ENCODE measurements at regions not wholly inside any gene's neighbourhood (a gene's known extent, or its start where the extent isn't known, plus 50 kb on each side); places are given as distances from the start of the nearest gene placed in this dataset.
A peak's percentile ranks its signal among the peaks of the same experiment; 100 is the strongest.

GRCh38 chr2:35410431-35411061 lies 945.0 kb upstream of the CRIM1 start:
- Histone ChIP-seq H3K27ac (ENCODE audit: low read depth in 1 of 2, low read length in 2 of 2) (no peak overlapping the region), H3K36me3 (ENCODE audit: insufficient read depth, low read length) (no peaks in the 10 kb centered on the region), H3K27me3 (ENCODE audit: control insufficient read depth in 1 of 2, insufficient read depth in 2 of 2, low read length in 2 of 2) (no peaks in the 10 kb centered on the region), H3K4me3 (ENCODE audit: low read length) (no peak overlapping the region), H3K4me1 (ENCODE audit: insufficient read depth, low read length) (no peaks in the 10 kb centered on the region), H3K9me3 (ENCODE audit: control insufficient read depth in 1 of 2, insufficient read depth in 1 of 2, low read length in 2 of 2) (no peaks in the 10 kb centered on the region)
- TF ChIP-seq, protein P1, sequence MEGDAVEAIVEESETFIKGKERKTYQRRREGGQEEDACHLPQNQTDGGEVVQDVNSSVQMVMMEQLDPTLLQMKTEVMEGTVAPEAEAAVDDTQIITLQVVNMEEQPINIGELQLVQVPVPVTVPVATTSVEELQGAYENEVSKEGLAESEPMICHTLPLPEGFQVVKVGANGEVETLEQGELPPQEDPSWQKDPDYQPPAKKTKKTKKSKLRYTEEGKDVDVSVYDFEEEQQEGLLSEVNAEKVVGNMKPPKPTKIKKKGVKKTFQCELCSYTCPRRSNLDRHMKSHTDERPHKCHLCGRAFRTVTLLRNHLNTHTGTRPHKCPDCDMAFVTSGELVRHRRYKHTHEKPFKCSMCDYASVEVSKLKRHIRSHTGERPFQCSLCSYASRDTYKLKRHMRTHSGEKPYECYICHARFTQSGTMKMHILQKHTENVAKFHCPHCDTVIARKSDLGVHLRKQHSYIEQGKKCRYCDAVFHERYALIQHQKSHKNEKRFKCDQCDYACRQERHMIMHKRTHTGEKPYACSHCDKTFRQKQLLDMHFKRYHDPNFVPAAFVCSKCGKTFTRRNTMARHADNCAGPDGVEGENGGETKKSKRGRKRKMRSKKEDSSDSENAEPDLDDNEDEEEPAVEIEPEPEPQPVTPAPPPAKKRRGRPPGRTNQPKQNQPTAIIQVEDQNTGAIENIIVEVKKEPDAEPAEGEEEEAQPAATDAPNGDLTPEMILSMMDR (IDR thresholded peaks at IDR 0.05), result peak; percentile 68
- Mint-ChIP-seq H3K36me3 (ENCODE audit: low read depth) (no peaks in the 10 kb centered on the region), H3K9me3 (no peaks in the 10 kb centered on the region), H3K4me3 (no peak overlapping the region), H3K27ac (no peak overlapping the region), H3K27me3 (no peaks in the 10 kb centered on the region), H3K4me1 (ENCODE audit: low read depth) (no peaks in the 10 kb centered on the region)
- CTCF ChIA-PET, result no interaction called here
- intact Hi-C loops (cut with DNase I, micrococcal nuclease), result loop anchor here in 1 of 2 experiments (5.0 kb wide), 1 partner anchor 1313 kb away; no protein-coding TSS in a partner anchor
- no peak for ATAC-seq (ENCODE audit: poor library complexity)
- POLR2A ChIA-PET, result no interaction called here
- peak in 7 of 14 experiments; percentile 2 to 44 (median 26) for DNase-seq

- H3K27ac Mint-ChIP-seq, result no peak overlapping the region
- ATAC-seq (ENCODE audit: poor library complexity) (no peak), DNase-seq (no peak)
- Histone ChIP-seq H3K4me3 (ENCODE audit: low read length) (no peak overlapping the region), H3K9me3 (ENCODE audit: control insufficient read depth in 1 of 2, insufficient read depth in 1 of 2, low read length in 2 of 2) (no peaks in the 10 kb centered on the region), H3K36me3 (ENCODE audit: insufficient read depth, low read length) (no peaks in the 10 kb centered on the region), H3K27ac (ENCODE audit: low read depth in 1 of 2, low read length in 2 of 2) (no peak overlapping the region), H3K27me3 (ENCODE audit: control insufficient read depth in 1 of 2, insufficient read depth in 2 of 2, low read length in 2 of 2) (no peaks in the 10 kb centered on the region), H3K4me1 (ENCODE audit: insufficient read depth, low read length) (no peaks in the 10 kb centered on the region)
- intact Hi-C loops (cut with DNase I, micrococcal nuclease), result loop anchor here in 1 of 2 experiments (5.0 kb wide), 1 partner anchor 1312 kb away; no protein-coding TSS in a partner anchor
- H3K36me3 Mint-ChIP-seq (ENCODE audit: low read depth), result no peaks in the 10 kb centered on the region
- H3K9me3 Mint-ChIP-seq, result no peaks in the 10 kb centered on the region
- CTCF ChIA-PET, result no interaction called here
- POLR2A ChIA-PET, result no interaction called here
- H3K4me3 Mint-ChIP-seq, result no peak overlapping the region
- no peaks in the 10 kb centered on the region for H3K4me1 Mint-ChIP-seq (ENCODE audit: low read depth)
- H3K27me3 Mint-ChIP-seq, result no peaks in the 10 kb centered on the region
- TF ChIP-seq, protein P1 (IDR thresholded peaks at IDR 0.05), result no peak
Observed at GRCh38 chr2:35409762-35410161, 945.8 kb upstream of the CRIM1 start.

DNA sequence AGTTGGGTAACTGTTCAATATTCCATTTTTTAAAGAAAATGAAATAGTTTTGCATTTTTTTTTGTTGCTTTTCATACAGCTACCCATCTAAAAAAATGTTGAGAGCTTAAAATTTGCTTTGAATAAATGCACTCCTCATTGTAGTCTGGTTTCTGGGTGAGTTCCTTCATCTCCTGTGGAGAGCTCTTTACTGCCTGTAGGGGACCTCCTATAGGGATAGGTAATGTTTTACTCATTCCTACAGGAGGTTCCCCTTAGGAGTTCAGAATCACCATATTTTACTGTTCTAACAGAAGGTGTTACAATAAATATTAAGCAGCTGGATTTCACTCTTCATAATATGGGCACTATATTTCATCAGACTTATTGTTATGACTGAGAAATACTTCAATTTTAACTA lies 947.3 kb upstream of the CRIM1 start:
- H3K9me3 ChIP-seq (ENCODE audit: control insufficient read depth in 1 of 2, insufficient read depth in 1 of 2, low read length in 2 of 2), result no peaks in the 10 kb centered on the region
- no peak for ATAC-seq (ENCODE audit: poor library complexity)
- H3K4me3 ChIP-seq (ENCODE audit: low read length), result no peak overlapping the region
- Mint-ChIP-seq H3K36me3 (ENCODE audit: low read depth) (no peaks in the 10 kb centered on the region), H3K4me1 (ENCODE audit: low read depth) (no peaks in the 10 kb centered on the region), H3K9me3 (no peaks in the 10 kb centered on the region), H3K27me3 (no peaks in the 10 kb centered on the region), H3K4me3 (no peak overlapping the region), H3K27ac (no peak overlapping the region)
- H3K27ac ChIP-seq (ENCODE audit: low read depth in 1 of 2, low read length in 2 of 2), result no peak overlapping the region
- intact Hi-C loops (cut with DNase I, micrococcal nuclease), result no loop called here
- H3K27me3 ChIP-seq (ENCODE audit: control insufficient read depth in 1 of 2, insufficient read depth in 2 of 2, low read length in 2 of 2), result no peaks in the 10 kb centered on the region
- TF ChIP-seq, protein P1 (IDR thresholded peaks at IDR 0.05), result no peak
- no peaks in the 10 kb centered on the region for H3K36me3 ChIP-seq (ENCODE audit: insufficient read depth, low read length)
- CTCF ChIA-PET, result no interaction called here
- POLR2A ChIA-PET, result no interaction called here
- no peaks in the 10 kb centered on the region for H3K4me1 ChIP-seq (ENCODE audit: insufficient read depth, low read length)
- no peak for DNase-seq

Measured in CD4-positive, alpha-beta T cell (primary cell).